ENCODE measurements at regions not wholly inside any gene's neighbourhood (a gene's known extent, or its start where the extent isn't known, plus 50 kb on each side); places are given as distances from the start of the nearest gene placed in this dataset.

DNA sequence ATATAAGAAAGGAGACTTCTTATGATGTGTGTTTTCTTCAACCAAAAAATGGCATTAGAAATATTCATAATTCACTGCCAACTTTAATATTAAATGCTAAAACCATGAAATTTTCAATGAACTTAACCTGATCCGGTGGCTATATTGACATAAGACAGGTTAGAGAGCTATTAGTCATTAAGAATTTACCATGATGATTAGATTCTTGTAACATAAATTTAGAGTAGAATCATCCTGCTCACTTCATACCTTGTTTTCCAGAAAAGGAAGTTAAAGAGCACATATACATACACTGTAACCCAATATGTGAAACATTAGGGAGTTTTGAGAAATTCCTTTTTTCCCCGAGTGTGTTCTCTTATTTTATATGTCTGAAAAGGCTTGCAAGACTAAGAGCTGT lies 430.3 kb upstream of the SEMA3A start:
- no peak for TF ChIP-seq FOXA1 (IDR thresholded peaks at IDR 0.05)
- TF ChIP-seq FOXK2 (IDR thresholded peaks at IDR 0.05) = no peak
- TF ChIP-seq SUZ12 (IDR thresholded peaks at IDR 0.05) = no peak
- no peak for TF ChIP-seq ARNT (IDR thresholded peaks at IDR 0.05)
- TF ChIP-seq ZNF384 (IDR thresholded peaks at IDR 0.05) = no peak
- TF ChIP-seq BHLHE40 (IDR thresholded peaks at IDR 0.05; ENCODE audit: borderline replicate concordance) = no peak
- no peak for TF ChIP-seq L3MBTL2 (conservative IDR thresholded peaks at IDR 0.05)
- TF ChIP-seq CTBP1 (IDR thresholded peaks at IDR 0.05; ENCODE audit: borderline replicate concordance) = no peak
- no peak for TF ChIP-seq ELF4 (IDR thresholded peaks at IDR 0.05)
- TF ChIP-seq FOXM1 (IDR thresholded peaks at IDR 0.05; ENCODE audit: borderline replicate concordance) = no peak
- ChIA-PET CTCF (no interaction called here), POLR2A (no interaction called here)
- no peak for DNase-seq (ENCODE audit: extremely low spot score)

DNA sequence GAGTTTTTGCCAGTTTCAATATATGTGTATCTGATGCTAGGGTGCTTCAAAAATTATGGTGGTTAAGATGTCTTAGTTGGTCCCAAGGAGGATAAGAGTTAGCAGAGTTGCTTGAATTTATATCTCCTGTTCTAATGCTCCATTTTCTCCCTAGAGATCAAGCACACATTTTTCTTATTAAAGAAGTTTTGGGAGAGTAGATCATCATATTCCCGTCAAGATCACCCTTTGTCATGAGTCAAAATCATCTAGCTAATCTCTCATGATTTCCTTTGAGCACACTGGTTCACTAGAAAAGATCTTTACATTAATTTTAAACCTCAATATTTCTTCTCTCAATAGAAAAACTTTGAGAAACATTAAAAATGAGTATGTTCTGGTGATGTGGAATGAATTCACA lies 429.9 kb upstream of the SEMA3A start:
- POLR2A ChIA-PET = no interaction called here
- CTCF ChIA-PET = no interaction called here
- no peak for DNase-seq (ENCODE audit: extremely low spot score)
- no peak for TF ChIP-seq BHLHE40 (IDR thresholded peaks at IDR 0.05; ENCODE audit: borderline replicate concordance)
- TF ChIP-seq, protein P1, sequence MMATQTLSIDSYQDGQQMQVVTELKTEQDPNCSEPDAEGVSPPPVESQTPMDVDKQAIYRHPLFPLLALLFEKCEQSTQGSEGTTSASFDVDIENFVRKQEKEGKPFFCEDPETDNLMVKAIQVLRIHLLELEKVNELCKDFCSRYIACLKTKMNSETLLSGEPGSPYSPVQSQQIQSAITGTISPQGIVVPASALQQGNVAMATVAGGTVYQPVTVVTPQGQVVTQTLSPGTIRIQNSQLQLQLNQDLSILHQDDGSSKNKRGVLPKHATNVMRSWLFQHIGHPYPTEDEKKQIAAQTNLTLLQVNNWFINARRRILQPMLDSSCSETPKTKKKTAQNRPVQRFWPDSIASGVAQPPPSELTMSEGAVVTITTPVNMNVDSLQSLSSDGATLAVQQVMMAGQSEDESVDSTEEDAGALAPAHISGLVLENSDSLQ (IDR thresholded peaks at IDR 0.05) = no peak
- no peak for TF ChIP-seq CTBP1 (IDR thresholded peaks at IDR 0.05; ENCODE audit: borderline replicate concordance)
- no peak for TF ChIP-seq TARDBP (IDR thresholded peaks at IDR 0.05)
- TF ChIP-seq ARNT (IDR thresholded peaks at IDR 0.05) = no peak
- TF ChIP-seq ELF4 (IDR thresholded peaks at IDR 0.05) = no peak
- no peak for TF ChIP-seq NFRKB (IDR thresholded peaks at IDR 0.05)
- no peak for TF ChIP-seq ZNF384 (IDR thresholded peaks at IDR 0.05)
- no peak for TF ChIP-seq LEF1 (IDR thresholded peaks at IDR 0.05; ENCODE audit: borderline replicate concordance)
- no peak for TF ChIP-seq FOXM1 (IDR thresholded peaks at IDR 0.05; ENCODE audit: borderline replicate concordance)
- TF ChIP-seq L3MBTL2 (conservative IDR thresholded peaks at IDR 0.05) = no peak
- no peak for TF ChIP-seq SUZ12 (IDR thresholded peaks at IDR 0.05)
- TF ChIP-seq SP1 (IDR thresholded peaks at IDR 0.05) = no peak

DNA sequence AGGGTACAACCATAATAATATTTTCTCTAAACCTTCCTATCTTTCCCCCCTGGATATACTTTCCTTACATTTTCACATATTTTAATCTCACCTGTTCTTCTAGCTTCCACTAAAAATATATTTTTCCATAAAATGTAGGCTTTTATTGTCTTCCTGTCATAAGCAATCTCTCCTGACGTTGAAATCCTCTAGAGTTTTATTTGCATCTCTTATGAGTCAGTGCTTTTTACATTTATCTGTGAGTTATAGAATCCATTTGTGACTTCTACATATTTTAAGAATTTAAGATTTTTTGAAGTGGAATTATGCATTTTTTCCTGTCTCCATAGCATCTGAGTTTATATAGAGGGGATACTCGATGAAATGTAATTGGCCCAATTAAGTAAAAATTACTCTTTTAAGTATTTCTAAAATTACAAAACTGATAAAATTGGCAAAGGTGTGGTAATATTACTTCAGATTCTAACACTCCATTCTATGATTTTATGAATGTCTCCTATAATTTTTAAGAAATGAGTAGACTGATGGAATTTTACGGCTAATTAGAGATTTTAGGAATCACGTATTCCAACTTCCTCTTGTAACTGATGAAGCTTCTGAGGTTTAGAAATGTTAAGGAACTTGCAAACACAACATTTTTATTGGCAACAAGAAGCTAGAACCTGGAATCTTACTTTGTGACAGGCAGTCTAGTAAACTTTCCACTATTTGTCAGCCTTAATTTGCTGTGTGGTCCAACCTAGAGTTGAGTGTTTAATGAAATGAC lies 422.9 kb upstream of the SEMA3A start:
- DNase-seq (ENCODE audit: extremely low spot score) = no peak
- ChIA-PET CTCF (no interaction called here), POLR2A (no interaction called here)
- no peak for TF ChIP-seq ARNT (IDR thresholded peaks at IDR 0.05)
- no peak for TF ChIP-seq FOXA1 (IDR thresholded peaks at IDR 0.05)
- TF ChIP-seq TARDBP (IDR thresholded peaks at IDR 0.05) = no peak
- TF ChIP-seq NFRKB (IDR thresholded peaks at IDR 0.05) = no peak
- TF ChIP-seq L3MBTL2 (conservative IDR thresholded peaks at IDR 0.05) = no peak
- TF ChIP-seq SUZ12 (IDR thresholded peaks at IDR 0.05) = no peak
- TF ChIP-seq SP1 (IDR thresholded peaks at IDR 0.05) = no peak
- no peak for TF ChIP-seq ZNF384 (IDR thresholded peaks at IDR 0.05)
- no peak for TF ChIP-seq ELF4 (IDR thresholded peaks at IDR 0.05)
- TF ChIP-seq FOXK2 (IDR thresholded peaks at IDR 0.05) = no peak
- TF ChIP-seq, protein P1 (IDR thresholded peaks at IDR 0.05) = no peak
- TF ChIP-seq LEF1 (IDR thresholded peaks at IDR 0.05; ENCODE audit: borderline replicate concordance) = no peak

DNA sequence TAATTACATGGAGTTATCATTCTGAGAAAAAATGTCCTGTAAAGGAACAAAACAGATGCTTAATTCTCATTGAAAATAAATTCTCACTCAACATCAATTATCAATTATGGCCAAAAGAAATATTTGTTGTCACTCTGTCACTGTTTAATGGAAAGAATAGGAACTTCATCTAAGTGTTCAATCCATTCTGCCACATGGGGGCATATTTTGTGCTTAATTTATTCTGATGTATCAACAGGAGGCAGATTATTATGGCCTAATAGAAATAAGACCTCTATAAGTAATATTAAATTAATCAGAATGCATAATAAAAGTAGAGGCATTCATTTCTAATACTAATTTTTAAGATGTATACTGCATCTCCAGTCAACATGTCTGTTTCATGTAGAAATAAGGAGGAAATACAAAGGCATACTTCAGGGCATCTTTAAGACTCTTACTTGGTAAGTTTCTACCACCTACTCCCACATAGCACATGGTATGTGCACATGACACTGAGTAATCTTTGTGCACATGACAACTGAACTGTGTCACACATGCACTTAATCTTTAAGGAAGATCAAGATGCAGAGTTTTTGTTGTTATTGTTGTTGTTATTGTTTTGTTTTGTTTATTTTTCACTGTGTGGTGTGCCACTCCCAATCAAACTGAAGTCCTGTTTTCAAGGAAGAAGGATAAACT lies 420.4 kb upstream of the SEMA3A start:
- TF ChIP-seq TARDBP (IDR thresholded peaks at IDR 0.05) = no peak
- no peak for TF ChIP-seq ARNT (IDR thresholded peaks at IDR 0.05)
- TF ChIP-seq FOXK2 (IDR thresholded peaks at IDR 0.05) = no peak
- TF ChIP-seq FOXM1 (IDR thresholded peaks at IDR 0.05; ENCODE audit: borderline replicate concordance) = no peak
- no peak for TF ChIP-seq NFRKB (IDR thresholded peaks at IDR 0.05)
- no peak for TF ChIP-seq SUZ12 (IDR thresholded peaks at IDR 0.05)
- TF ChIP-seq ZNF384 (IDR thresholded peaks at IDR 0.05) = no peak
- TF ChIP-seq FOXA1 (IDR thresholded peaks at IDR 0.05) = no peak
- no peak for TF ChIP-seq CTBP1 (IDR thresholded peaks at IDR 0.05; ENCODE audit: borderline replicate concordance)
- TF ChIP-seq HDGF (IDR thresholded peaks at IDR 0.05; ENCODE audit: borderline replicate concordance) = no peak
- no peak for TF ChIP-seq ELF4 (IDR thresholded peaks at IDR 0.05)
- ChIA-PET POLR2A (no interaction called here), CTCF (no interaction called here)
- no peak for DNase-seq (ENCODE audit: extremely low spot score)

DNA sequence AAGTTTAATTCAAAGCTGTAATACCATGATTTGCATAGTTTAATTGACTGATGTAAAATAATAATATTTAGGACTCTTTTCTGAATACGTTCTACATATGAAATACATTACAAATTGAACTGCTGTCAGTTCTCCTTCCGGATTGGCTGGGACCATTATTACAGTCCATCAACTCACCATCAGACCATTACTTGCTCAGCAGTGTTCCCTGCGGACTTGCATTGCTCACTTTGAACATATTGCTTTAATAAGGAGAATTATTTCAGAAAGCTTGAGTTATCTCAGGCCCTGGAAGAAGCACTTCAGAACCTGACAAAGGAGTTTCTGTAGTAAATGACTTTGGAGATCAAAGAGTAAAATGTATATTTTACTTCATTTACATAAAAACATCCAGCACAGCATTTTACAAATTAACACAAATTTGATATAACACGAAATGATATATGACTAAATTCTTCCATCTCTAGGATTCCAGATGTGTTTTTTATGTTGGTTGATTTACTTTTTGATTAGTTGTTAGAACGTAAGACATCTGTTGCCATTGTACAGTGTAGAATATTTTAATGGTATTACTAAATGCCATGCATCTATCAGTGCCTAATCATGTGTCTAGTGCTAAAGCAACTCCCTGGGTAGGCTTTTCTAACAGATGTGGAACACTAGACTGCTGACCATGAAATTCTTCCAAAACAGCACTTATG lies 418.5 kb upstream of the SEMA3A start:
- no peak for TF ChIP-seq FOXM1 (IDR thresholded peaks at IDR 0.05; ENCODE audit: borderline replicate concordance)
- no peak for TF ChIP-seq ARNT (IDR thresholded peaks at IDR 0.05)
- TF ChIP-seq CTBP1 (IDR thresholded peaks at IDR 0.05; ENCODE audit: borderline replicate concordance) = no peak
- no peak for TF ChIP-seq SP1 (IDR thresholded peaks at IDR 0.05)
- TF ChIP-seq HDGF (IDR thresholded peaks at IDR 0.05; ENCODE audit: borderline replicate concordance) = no peak
- no peak for TF ChIP-seq L3MBTL2 (conservative IDR thresholded peaks at IDR 0.05)
- TF ChIP-seq, protein P1 (IDR thresholded peaks at IDR 0.05) = no peak
- TF ChIP-seq ZNF384 (IDR thresholded peaks at IDR 0.05) = no peak
- no peak for TF ChIP-seq BHLHE40 (IDR thresholded peaks at IDR 0.05; ENCODE audit: borderline replicate concordance)
- no peak for TF ChIP-seq TARDBP (IDR thresholded peaks at IDR 0.05)
- no peak for TF ChIP-seq FOXK2 (IDR thresholded peaks at IDR 0.05)
- TF ChIP-seq LEF1 (IDR thresholded peaks at IDR 0.05; ENCODE audit: borderline replicate concordance) = no peak
- TF ChIP-seq SUZ12 (IDR thresholded peaks at IDR 0.05) = no peak
- no peak for DNase-seq (ENCODE audit: extremely low spot score)
- ChIA-PET POLR2A (no interaction called here), CTCF (no interaction called here)

Data from HEK293T (cell line).